HG02852 (cell line): ENCODE measurements at regions not wholly inside any gene's neighbourhood (a gene's known extent, or its start where the extent isn't known, plus 50 kb on each side); places are given as distances from the start of the nearest gene placed in this dataset.

Source experiments
- ATAC-seq: cut with Tn5 transposase; IDR thresholded peaks from one replicate; pipeline ENCODE4 v1.9.1; 2021; ENCODE audit warnings: mild to moderate bottlenecking, moderate library complexity; ENCODE audit not compliant: unreplicated experiment

DNA sequence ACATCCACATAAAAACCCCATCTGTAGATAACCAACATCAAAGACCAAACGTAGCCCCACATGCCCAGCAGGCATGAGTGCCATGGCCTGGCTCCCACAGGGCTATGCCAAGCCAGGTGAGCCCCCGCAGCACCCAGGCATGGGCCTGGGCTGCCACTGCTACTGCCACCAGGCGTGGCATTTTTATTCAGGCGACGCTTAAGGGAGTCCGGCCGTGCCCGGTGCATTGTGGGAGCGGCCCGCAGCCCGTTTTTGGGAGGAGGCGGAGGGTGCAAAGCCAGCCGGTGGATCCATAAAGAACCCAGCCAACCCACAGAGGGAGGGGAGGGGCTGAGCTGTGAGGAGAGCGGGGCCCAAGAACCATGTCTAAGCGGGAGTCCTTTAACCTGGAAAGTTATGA is 83.6 kb downstream of the XIST start:
- ATAC-seq = no peak

GRCh38 chrX:73768160-73768559 is 84.4 kb downstream of the XIST start:
- ATAC-seq = no peak

DNA sequence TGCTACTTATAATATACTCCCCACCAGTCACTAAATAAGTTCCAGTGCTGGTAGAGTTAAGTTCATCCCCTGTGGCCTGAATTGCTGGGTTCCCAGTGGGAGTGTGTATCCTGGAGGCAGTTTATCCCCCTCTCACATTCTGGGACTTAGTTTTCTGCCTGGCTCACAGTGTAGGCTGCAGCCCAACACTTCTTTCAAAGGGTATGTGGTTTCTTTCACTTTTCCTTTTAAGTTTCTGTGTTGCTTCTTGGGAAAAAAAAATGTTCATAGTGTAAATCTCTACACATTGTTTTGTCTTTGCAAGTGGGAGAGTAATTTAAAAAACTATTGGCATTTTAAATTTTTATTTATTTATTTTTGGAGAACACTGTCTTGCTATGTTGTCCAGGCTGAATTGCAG is 85.5 kb downstream of the XIST start:
- ATAC-seq = no peak

DNA sequence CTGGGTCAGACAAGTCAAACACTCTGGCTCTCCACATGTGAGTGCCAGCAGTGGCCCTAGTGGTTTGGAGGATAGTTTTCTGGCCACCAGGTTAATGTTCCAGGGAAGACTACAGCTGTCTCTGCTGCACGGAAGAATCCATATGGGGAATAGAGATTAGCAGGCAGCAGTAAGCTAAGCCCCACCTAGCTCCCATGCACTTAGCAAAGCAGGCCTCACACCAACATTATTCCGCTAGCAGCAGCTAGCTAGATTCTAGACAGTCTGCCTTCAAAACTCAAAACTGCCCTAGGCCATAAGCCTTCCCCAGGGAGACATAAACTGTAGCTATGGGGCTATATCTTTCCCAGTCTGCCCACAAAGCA is 86.1 kb downstream of the XIST start:
- ATAC-seq = no peak

DNA sequence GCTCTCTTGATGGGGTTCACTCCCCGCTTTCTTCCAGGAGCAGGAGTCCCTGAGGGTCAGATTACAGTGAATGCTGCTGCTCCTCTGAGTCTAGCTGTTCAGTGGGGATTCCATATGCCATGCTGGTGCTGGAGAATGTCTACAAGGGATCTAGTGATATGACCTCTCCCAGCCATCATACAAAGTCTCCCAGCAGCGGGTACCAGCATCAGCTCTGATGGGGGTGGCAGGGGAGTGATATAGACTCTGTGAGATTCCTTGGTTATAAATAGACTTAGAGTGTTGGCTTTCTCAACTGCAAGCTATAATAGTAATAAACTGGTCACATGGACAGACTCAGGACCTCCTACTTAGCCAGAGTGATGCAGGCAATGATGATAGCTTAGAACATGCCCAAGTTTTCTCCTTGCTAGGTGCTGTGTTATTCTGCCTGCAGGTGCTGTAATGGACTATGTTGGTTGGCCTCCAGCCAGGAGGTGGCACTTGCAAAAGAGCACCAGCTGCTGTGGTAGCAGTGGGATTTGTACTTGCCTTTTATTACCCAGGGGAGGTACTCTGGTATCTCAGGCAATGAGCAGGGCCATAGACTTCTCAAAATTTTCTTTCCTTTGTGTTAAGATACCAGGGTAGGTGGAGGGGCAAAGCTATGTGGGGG is 86.6 kb downstream of the XIST start:
- ATAC-seq = no peak

GRCh38 chrX:73758250-73758649 is 94.3 kb downstream of the XIST start:
- peak; percentile 88 for ATAC-seq
